SU-DHL-6 (cell line): ENCODE measurements at regions not wholly inside any gene's neighbourhood (a gene's known extent, or its start where the extent isn't known, plus 50 kb on each side); places are given as distances from the start of the nearest gene placed in this dataset.

ENCODE experiments used
- H2AFZ ChIP-seq: fragments of 200-600 bp; sonication (generic); 2 replicates; pipeline ENCODE4 v1.6.1; 2014; ENCODE audit warnings: low read depth, mild to moderate bottlenecking, moderate library complexity, mixed read lengths, antibody characterized with exemption, low read length; ENCODE audit not compliant: severe bottlenecking
- H3F3A ChIP-seq: fragments of 200-600 bp; shearing (Covaris generic); 2 replicates; pipeline ENCODE4 v1.6.0; 2016; ENCODE audit warnings: antibody characterized with exemption, mild to moderate bottlenecking; ENCODE audit not compliant: insufficient read depth
- H3K27ac ChIP-seq: fragments of 200-600 bp; sonication (generic); 2 replicates; pipeline ENCODE4 v1.5.1; 2016; ENCODE audit warnings: low read depth, mild to moderate bottlenecking, low read length, moderate library complexity, mixed read lengths
- H3K27me3 ChIP-seq: fragments of 200-600 bp; sonication (generic), shearing (Covaris generic); 2 replicates; pipeline ENCODE4 v1.6.0; 2014; ENCODE audit warnings: mild to moderate bottlenecking, low read length
- H3K36me3 ChIP-seq: fragments of 200-600 bp; sonication (generic); 2 replicates; pipeline ENCODE4 v1.6.1; 2014; ENCODE audit warnings: mild to moderate bottlenecking, low read length, mixed read lengths
- H3K4me2 ChIP-seq: fragments of 300-600, 200-600 bp; shearing (Covaris generic), sonication (generic); 2 replicates; pipeline ENCODE4 v1.6.0; 2014; ENCODE audit warnings: low read length, low read depth, mild to moderate bottlenecking; ENCODE audit not compliant: poor library complexity, severe bottlenecking
- H3K4me3 ChIP-seq: fragments of 200-600 bp; sonication (generic); 2 replicates; pipeline ENCODE4 v1.5.1; 2014; ENCODE audit warnings: antibody characterized with exemption, low read length, mild to moderate bottlenecking, mixed read lengths; ENCODE audit not compliant: insufficient read depth, poor library complexity, severe bottlenecking
- H3K79me2 ChIP-seq: fragments of 200-600 bp; sonication (generic); 2 replicates; pipeline ENCODE4 v1.6.1; 2014; ENCODE audit warnings: mild to moderate bottlenecking, low read length, moderate library complexity; ENCODE audit not compliant: insufficient read depth
- H3K9ac ChIP-seq: fragments of 200-600 bp; sonication (generic); 2 replicates; pipeline ENCODE4 v1.7.0; 2014; ENCODE audit warnings: mild to moderate bottlenecking, low read length
- H3K9me2 ChIP-seq: fragments of 200-600 bp; sonication (generic); replicated peaks from 2 replicates; pipeline ENCODE4 v1.6.1; 2014; ENCODE audit warnings: low read length; ENCODE audit not compliant: insufficient read depth
- H3K9me3 ChIP-seq: fragments of 200-600 bp; sonication (generic); 2 replicates; pipeline ENCODE4 v1.6.1; 2014; ENCODE audit warnings: low read length, mixed read lengths; ENCODE audit not compliant: insufficient read depth
- H4K20me1 ChIP-seq: fragments of 200-600 bp; sonication (generic); 2 replicates; pipeline ENCODE4 v1.6.1; 2014; ENCODE audit warnings: low read depth, mild to moderate bottlenecking, antibody characterized with exemption, low read length, moderate library complexity, mixed read lengths
- CTCF ChIP-seq: fragments of 200-600 bp; sonication (generic); IDR thresholded peaks from one replicate; pipeline ENCODE4 v1.5.1; 2017; ENCODE audit warnings: antibody characterized with exemption, mild to moderate bottlenecking, low read length, moderate library complexity; ENCODE audit not compliant: insufficient read depth, poor library complexity, severe bottlenecking
- EZH2phosphoT487 ChIP-seq: fragments of 200-600 bp; sonication (generic), shearing (Covaris generic); conservative IDR thresholded peaks from 2 replicates; pipeline ENCODE4 v1.6.1; 2018; ENCODE audit warnings: mild to moderate bottlenecking, antibody characterized with exemption, low read length, moderate library complexity, mixed read lengths

DNA sequence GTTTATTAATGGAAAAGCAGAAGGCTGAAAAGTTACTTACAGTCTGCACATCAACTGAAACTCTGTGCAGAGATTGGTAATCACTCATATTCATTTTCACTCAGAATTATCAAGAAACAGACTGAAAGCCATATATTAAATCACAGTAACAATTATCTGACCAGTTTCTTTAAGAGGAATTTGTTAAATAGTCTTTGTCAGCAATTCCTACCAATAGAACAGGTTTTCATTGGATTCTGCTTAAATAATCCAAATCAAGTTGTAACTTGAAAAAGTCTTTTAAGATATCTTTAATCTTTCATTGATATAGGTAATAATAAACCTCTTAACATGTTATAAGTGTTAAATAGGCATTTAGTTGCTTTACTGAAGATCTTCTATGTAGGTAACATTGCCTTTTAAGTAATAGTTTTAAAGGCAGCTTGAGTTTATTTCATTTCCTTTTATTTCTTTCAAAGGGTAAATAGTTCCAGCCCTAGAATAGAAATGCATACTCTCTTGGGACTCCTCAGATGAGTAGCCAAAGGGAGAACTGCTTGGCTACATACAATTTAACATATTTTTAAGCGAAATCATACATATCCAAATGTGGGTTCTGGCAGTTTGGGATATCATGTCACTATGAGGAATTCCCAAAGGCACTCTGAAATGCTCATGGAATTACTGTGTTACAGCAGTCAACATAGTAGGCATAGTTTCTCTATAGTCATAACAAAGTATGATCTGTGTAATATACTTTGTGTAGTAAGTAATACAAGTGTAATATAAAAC, 326.0 kb upstream of the SPRY2 start:
- H3K9ac ChIP-seq: no peak overlapping the region
- H3F3A ChIP-seq: no peaks in the 10 kb centered on the region
- H3K79me2 ChIP-seq: no peaks in the 10 kb centered on the region
- H3K27me3 ChIP-seq: no peaks in the 10 kb centered on the region
- TF ChIP-seq EZH2phosphoT487: no peak
- no peak for TF ChIP-seq CTCF
- no peaks in the 10 kb centered on the region for H3K36me3 ChIP-seq
- H3K4me2 ChIP-seq: no peak overlapping the region
- H3K27ac ChIP-seq: no peak overlapping the region
- H4K20me1 ChIP-seq: no peaks in the 10 kb centered on the region
- no peaks in the 10 kb centered on the region for H3K9me3 ChIP-seq
- no peaks in the 10 kb centered on the region for H3K9me2 ChIP-seq
- no peak overlapping the region for H2AFZ ChIP-seq
- no peak overlapping the region for H3K4me3 ChIP-seq

DNA sequence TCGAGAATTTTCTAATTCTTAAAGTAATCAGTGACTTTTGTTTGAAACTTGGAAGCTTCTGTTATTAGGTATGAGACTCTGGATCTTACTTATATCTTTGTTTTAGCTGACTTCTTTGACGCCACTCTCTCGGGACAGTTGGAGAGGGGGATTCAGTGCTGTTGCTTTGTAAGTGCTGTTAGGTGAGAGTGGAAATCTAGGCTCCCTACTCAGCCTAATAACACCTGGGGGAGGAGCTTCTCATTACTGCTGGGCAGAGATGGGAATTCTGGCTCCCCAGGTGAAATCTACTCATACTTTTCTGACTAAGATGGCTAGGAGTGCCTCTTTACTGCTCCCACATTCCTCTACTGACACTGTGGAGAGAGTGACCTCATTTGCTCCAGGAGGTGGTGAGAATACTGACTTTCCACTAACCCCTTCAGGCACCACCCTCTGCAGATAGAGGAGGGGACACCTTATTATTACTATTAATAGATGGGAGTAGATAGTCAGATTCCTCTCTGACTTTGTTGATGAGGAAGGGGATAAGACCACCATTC, 324.9 kb upstream of the SPRY2 start:
- H3K79me2 ChIP-seq: no peaks in the 10 kb centered on the region
- no peak for TF ChIP-seq EZH2phosphoT487
- no peak for TF ChIP-seq CTCF
- H3K4me2 ChIP-seq: no peak overlapping the region
- no peaks in the 10 kb centered on the region for H3K9me3 ChIP-seq
- H3K36me3 ChIP-seq: no peaks in the 10 kb centered on the region
- H3K27ac ChIP-seq: no peak overlapping the region
- no peak overlapping the region for H3K4me3 ChIP-seq
- H3K27me3 ChIP-seq: no peaks in the 10 kb centered on the region
- H3K9ac ChIP-seq: no peak overlapping the region
- no peaks in the 10 kb centered on the region for H3K9me2 ChIP-seq
- no peaks in the 10 kb centered on the region for H3F3A ChIP-seq
- H2AFZ ChIP-seq: no peak overlapping the region
- no peaks in the 10 kb centered on the region for H4K20me1 ChIP-seq

GRCh38 chr13:80664950-80665349, 324.0 kb upstream of the SPRY2 start:
- H3F3A ChIP-seq: no peaks in the 10 kb centered on the region
- H3K79me2 ChIP-seq: no peaks in the 10 kb centered on the region
- H3K9me3 ChIP-seq: no peaks in the 10 kb centered on the region
- H3K9ac ChIP-seq: no peak overlapping the region
- no peaks in the 10 kb centered on the region for H3K27me3 ChIP-seq
- H3K9me2 ChIP-seq: no peaks in the 10 kb centered on the region
- H3K4me3 ChIP-seq: no peak overlapping the region
- H4K20me1 ChIP-seq: no peaks in the 10 kb centered on the region
- H3K36me3 ChIP-seq: no peaks in the 10 kb centered on the region
- TF ChIP-seq EZH2phosphoT487 (no peak), CTCF (no peak)
- no peak overlapping the region for H3K27ac ChIP-seq
- no peak overlapping the region for H2AFZ ChIP-seq
- H3K4me2 ChIP-seq: no peak overlapping the region
